ENCODE measurements at regions not wholly inside any gene's neighbourhood (a gene's known extent, or its start where the extent isn't known, plus 50 kb on each side); places are given as distances from the start of the nearest gene placed in this dataset.

- TF ChIP-seq EGR1 (IDR thresholded peaks at IDR 0.05; ENCODE audit: borderline replicate concordance, low read depth, low read length) (no peak), ASH2L (IDR thresholded peaks at IDR 0.05; ENCODE audit: low read length) (no peak), CHD1 (IDR thresholded peaks at IDR 0.05; ENCODE audit: low read depth, low read length) (no peak), CREB1 (IDR thresholded peaks at IDR 0.05) (no peak)
These were observed 61.4 kb upstream of the PTGS2 start (continued) for GRCh38 chr1:186741640-186742039.

Measured in H1 (cell line).